Dermis blood vessel endothelial cell (primary cell): ENCODE measurements at regions not wholly inside any gene's neighbourhood (a gene's known extent, or its start where the extent isn't known, plus 50 kb on each side); places are given as distances from the start of the nearest gene placed in this dataset.

Source experiments
- DNase-seq: peaks from one replicate; pipeline ENCODE4 v3.0.0; 2010

DNA sequence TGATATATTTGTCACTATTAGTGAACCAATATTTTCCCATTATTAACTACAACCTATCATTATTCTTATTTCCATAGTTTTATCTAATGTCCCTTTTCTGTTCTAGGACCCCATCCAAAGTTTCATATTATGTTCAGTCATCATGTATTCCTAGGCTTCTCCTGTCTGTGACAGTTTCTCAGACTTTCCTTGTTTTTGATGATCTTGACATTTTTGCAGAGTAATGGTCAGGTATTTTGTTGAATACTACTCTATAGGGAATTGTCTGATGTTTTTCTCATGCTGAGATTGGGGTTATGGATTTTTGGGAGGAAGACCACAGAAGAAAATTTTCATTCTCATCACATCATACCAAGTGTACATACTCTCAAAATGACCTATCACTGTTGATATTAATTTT, 684.6 kb downstream of the PLCL1 start:
- no peak for DNase-seq

DNA sequence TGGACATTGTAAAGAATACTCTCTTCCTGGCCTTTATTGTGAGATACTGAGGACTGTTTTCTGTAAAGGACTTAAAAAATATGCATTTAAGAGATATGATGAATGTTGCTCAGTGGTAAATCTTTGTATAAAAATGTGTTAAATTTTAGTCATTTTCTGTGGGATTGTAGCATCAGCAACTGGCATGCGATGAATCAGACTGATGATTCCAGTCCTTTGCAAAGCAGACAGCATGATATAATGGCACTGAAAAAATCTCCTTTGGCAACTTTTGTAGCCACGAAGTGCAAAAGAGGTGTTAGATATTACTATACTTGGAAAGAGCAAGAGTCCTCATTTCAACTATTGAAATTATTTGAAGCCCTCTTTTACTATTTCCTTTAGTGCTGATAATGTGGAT, 678.7 kb downstream of the PLCL1 start:
- DNase-seq, result no peak

DNA sequence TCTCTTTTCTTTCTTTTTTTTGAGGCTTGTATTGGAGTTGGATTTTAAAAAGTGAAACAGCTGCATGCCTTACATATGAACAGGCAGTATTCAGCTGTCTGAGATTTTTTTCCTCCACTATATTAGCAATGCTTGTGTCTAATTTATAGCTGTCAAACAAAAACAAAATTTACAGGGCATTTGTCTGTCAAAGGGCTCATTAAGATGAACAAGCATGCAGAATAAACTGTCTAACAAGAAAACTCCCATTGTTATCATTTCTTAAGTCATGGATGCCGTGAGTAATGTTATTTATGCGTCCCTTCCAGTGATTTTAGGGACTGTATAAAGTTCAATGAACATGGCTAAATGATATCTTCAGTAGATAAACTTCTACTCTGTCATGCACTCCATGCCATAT, 674.7 kb downstream of the PLCL1 start:
- DNase-seq, result no peak

DNA sequence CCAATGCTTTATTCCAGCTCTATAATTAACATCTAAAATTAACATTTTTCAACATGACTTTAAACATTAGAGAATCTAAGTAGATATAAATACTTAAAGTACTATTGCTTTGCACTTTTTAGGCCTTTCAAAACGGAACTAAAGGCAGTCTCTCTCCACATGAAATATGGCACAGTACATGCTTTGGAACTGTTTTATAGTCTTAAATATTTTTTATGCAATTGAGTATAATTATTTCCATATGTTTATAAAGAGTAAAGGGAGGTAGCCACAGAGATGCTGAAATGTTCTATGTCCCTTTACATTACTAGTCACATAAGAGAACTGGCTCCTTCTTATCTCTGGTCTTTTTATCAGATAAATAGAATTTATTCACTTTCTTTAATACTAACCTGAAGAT, 674.0 kb downstream of the PLCL1 start:
- no peak for DNase-seq

DNA sequence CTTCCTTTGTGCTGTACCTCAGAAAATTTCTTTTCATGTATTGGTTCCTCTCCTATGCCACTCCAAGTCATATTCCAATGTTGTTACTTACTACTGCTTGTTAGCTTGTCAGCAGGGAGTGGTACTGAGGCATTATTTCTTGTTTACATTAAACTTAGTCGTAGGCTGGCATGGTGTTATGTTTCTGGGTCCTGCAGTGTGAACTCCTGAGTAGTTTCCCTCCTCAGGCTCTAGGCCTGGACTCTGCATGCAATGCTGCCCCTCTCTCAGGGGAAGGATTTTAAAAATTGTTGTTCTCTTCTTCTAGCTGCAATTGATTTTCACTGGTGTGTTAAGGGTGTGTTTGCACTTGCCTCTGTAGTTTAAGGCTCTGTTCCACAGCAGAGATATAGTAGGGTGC, 671.6 kb downstream of the PLCL1 start:
- DNase-seq, result no peak

DNA sequence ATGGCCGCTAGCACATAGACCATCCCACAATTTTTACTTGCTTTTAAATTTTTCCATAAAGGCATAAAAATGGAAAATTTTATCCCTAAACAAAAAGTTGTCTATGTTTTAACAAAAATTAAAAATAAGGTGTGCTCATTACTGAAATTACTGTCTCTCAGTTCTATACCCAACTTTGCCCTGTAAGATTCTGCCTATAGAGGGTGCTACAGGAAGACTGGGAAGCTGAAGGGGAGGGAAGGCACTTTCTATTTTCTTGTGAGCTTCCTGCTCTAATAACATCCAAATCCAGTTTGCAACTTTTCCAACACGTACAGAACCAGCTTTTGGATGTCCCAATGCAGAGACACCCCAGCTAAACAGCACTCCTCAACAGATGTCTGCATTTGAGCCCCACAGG, 666.9 kb downstream of the PLCL1 start:
- DNase-seq, result no peak

DNA sequence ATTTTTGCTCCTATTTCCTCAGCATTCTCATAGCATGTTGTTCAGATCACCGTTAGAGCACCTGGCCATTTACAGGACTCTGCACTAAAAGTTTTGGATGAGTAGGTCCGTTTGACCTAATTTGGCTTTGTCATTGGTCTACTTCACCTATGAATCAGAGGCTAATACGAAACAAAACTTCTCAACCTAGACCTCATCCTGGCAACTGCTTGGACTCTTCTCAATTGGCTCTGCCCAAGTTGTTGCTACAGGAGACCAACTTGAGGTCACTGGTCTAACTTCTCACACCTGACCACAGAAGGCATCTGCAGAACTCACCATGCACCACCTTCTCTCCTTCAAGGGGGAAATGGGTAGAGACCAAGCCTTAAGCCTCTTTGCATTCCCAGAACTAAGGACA, 663.7 kb downstream of the PLCL1 start:
- no peak for DNase-seq

DNA sequence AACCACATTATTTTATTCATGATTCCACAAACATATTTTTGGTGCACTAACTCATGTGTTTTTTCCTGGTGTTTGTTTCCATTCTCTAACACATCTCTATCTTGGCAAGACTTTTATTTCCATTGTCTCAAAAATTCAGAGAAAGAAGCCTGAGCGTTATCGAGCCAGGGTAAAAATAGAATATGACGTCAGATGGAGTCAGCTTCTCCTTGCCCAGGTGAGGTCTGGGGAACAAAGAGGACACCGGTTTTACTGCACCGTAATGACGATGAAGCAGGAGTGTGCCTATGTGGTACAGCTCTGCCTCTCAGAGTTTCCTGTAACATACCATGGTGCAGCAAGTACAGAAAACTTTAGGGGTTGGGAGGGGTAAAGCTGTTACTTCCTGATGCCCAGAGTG, 661.6 kb downstream of the PLCL1 start:
- no peak for DNase-seq

DNA sequence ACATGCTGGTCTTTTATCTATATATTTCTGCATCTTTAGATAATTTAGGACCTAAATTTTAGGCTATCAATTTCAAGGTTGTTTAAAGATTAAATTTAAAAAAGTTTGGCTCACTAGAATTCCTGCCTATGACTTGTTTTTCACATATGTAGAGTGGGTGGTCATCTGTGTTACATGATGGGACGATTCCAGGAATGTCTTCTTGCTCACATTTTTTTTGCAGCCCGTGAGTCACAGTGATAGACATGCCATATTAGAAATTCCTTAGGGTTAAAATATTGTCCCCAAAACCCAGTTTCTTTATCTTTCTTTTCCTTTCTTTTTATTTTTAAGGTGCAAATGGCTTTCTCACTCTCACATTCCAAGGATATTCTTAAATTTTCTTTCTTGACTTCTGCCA, 652.0 kb downstream of the PLCL1 start:
- no peak for DNase-seq

DNA sequence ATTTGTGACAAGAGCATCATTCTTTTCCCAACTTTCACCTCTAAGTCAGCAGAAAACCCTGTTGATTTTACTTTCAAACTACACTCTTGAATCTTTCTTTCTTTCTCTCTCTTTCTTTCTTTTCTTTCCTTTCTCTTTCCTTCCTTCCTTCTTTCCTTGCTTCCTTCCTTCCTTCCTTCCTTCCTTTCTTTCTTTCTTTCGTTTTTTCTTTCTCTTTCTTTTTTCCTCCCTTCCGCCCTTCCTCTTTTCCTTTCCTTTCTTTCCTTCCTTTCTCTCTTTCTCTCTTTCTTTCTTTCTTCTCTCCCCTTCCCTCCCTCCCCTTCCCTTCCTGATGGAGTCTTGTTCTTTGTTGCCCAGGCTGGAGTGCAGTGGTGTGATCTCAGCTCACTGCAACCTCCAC, 649.5 kb downstream of the PLCL1 start:
- no peak for DNase-seq

DNA sequence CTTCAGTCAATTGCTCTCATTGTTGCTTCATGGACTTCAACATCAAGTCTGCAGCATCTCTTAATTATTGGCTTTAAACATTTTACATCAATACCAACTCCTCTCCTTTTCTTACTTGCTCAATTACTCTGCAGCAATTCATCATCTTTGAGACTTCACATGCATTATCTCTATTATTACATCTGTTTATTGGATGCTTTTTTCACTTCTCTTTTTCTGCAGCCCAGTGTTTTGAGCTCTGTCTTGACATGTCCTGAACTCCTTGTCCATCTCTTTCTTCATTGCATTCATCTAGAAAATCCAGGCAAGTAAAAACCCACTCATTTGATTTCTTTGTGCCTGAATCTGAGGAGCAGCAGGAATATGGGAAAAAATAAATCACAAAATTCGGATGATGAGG, 647.9 kb downstream of the PLCL1 start:
- DNase-seq, result no peak

DNA sequence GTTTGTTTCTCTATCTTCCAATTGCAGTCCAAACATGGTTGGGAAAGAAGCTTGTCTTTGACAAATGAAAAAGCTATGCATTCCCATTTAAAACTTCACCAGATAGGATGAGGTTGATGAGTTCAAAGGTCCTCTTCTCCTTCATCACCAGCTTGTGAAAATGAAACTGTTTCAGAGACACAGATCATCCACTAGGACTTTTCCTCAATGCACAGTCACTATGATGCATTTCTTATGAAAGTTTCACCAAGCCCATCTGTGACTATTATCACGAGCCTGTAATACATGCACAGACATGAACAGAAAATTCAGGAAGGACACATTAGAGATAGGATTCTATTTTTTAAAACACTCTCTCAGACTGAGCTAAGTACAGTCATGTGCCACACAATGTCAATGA, 644.4 kb downstream of the PLCL1 start:
- DNase-seq, result no peak

DNA sequence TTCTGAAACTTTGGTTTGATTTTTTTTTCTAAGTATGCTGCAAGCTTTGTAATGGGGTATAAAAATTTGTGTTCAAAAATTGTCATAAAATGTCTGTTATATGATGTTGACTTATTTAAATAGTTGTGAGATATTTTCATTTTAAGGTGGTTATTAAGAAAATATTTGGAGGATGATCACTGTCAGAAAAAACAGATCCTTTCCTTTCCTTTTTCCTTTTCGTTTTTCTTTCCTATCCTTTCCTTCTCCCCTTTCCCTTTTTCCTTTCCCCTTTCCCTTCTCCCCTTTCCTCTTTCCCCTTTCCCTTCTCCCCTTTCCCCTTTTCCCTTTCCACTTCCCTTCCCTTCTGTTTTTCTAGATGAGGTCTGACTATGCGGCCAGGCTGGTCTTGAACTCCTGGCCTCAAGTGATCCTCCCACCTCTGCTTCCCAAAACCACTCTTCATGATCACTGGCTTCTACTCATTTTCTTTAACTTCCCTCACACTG, 640.5 kb downstream of the PLCL1 start:
- no peak for DNase-seq

DNA sequence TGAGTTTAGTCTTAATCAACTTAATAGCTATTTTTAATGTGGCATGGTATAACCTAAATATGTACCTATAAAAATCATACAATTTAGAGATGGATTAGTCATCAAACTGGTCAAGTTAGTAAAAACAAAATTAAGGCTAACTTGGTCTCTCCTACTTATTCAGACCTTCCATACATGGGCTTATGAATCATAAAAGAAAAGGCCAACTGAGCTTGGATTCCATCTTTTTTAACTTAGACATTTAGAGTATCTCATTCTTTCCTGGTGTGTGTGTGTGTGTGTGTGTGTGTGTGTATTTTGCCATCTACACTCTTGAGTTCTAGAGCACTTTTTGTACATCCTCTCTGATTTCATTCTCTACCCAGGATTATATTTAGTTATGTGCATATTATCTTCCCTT, 637.5 kb downstream of the PLCL1 start:
- DNase-seq, result no peak

DNA sequence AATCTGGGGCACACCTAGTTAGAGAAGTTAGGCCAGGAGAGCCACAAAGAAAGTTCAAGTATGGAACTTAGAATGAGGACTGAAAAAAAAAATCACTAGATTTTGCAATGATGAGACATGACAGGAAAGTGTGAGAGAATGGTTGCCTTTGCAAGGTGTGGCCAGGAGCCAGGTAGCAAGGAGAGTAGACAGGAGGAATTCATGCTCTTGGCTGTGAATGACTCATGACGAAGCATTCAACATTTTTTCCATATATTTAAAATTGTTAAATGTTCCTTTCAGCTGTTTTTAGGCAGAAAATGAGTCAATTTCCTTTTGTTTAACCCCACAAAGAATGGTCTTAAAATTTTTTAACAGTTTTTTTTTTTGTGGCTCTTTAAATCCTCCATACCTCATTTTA, 636.9 kb downstream of the PLCL1 start:
- DNase-seq, result no peak

DNA sequence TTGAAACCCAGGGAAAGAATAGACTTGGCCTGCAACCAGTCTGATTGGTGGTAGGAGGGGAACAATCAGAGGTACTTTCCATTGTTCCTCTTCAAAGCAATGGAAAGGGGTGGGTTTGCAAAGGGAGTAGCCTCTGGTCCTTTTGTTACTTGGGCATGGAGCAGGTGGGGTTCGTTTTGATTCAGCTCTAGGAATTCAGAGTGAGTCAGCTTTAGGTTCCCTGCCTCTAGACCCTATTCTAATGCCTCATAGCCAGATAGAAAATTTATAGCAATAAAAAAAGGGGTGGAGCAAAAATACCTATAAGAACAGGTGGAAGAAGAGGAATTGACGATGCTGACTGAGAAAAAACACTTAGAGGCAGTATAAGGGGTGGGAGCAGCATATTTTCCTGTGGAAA, 636.4 kb downstream of the PLCL1 start:
- DNase-seq, result no peak

DNA sequence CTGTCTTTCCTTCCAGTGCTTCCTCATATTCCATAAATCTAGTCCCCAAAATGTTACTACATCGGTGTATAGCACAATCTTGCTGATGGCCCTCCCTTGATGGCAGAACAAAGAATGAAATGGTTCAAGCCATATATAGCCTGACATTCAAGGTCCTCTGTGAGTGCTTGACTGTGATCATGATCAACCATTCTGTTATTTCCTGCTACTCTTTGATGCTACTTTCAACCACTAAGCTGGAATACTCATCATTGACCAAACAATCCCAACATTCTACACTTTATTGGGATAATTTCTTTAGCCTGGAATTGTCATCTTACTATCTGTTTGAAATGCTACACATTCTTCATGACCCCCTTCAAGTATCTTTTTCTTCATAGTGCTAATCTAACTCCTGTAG, 633.9 kb downstream of the PLCL1 start:
- no peak for DNase-seq

DNA sequence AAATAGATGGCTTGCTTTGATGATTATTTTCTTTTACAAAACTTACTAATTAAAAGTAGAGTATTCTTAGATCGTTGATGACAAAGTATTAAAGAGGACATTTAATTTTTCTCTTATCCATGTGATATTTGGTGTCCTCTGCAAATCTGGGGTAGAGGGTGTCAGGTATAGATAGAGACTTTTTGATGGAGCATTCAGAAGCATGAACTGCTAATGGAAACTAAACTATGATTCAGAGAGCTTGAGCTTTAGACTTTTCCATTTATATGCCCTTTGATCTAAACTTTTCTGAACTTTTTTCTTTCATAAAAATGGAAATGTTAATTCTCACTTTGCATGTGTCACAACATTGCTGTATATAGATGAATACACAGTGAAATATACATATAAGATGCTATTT, 619.7 kb downstream of the PLCL1 start:
- DNase-seq, result no peak

DNA sequence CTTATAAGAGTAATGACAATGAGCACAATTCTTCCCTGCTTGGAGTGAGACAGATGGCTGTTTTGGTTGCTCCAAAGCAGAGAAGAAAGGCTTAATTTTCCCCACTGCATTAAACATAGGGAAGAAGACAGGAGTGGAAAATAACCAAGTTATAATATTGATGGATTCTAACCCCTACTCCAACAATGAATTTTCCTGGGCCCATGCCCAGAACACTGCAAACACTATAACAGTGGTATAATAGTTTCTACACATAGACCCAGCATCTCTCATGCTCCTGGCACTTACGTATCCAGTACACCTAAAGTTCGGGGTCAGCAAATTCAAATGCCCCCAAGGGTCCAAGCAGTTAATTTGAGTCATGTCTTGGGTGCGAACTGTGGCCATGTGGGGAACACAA, 613.4 kb downstream of the PLCL1 start:
- DNase-seq, result no peak

DNA sequence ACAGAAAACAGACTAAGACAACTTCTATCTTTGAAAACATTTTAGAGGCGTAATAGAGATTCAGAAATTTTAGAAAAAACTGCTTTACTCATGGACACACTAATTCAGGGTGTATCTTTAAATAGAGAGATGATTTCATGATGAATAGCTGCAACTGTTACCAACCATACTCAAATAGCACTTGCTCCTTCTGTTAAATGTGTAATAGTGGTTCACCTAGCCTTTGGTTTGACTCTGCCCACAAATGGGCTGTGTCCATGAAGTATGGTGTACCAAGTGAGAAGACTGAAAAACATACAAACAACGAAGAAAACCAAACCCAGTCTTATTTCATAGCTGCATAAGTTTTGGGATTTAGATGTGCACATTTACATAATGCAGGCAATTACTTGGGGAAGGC, 610.6 kb downstream of the PLCL1 start:
- DNase-seq, result no peak

DNA sequence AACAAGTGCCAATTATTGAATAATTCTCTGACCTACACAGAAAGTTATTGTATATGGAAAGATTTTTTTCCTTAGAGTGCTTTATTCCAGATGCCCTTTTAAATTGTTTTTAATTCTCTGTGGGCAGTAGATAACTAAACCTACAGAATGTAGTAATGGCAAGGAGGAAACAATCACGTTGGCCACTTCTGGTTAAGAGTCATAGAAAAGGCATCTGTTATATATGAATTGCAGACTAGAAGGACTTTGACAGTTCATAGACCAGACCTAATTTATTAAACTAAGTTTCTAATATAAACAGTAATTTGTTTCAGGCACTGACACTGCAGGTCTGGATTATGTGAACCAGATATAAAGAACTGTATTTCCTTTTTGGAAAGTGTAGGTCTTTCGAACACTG, 607.5 kb downstream of the PLCL1 start:
- DNase-seq, result no peak

DNA sequence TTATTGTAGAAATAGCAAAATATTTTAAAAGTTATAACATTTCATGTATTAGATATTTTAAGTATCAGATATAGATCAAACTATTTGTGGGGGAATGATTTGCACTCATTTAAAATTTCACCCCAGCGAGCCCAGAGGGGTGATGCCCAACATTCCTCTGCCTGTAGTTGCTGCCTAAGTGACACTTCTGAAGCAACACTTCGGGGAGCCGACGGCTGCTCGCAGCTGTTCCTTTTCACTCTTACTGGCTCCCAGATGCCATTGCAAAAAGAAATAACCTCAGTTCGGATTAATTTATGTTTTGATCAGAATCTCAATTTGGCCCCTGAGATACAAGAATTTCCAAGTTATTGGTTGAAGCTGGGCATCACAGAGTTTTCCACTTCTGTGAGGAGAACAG, 603.8 kb downstream of the PLCL1 start:
- DNase-seq, result no peak

DNA sequence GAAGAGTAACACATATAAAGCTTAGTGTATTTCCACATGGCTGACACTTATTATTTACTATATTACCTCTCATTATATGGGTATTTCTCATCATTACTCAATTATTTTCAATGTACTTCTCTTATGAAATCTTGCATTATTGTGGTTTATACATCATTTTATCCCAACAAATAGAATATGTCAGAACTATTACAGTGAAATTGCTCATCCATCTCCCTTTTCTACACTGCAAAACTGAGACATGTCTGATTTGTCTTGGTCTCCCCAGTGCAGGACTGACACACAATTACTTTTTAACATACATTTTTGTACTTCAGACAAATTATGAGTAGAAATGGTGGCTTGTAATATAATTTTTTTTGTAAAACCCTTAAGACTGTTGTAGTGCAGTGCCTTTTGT, 600.9 kb downstream of the PLCL1 start:
- DNase-seq, result no peak

DNA sequence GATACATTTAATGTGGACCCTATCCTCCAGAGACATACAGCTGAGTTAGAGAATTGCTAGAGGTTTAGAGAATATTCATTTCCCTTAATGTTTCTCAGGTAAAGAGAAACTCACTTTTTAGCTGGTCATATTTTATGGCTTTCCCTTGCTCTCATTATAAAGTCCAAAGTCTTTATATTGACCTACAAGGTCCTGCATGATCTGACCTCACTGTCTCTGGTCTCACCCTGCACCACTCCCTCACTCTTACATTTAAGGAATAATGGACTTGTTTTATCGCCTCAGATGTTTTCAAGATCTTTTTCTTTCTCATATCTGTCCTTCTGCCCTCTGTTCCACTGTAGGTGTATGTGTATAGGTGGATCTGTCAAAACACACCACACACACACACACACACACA, 597.3 kb downstream of the PLCL1 start:
- no peak for DNase-seq

DNA sequence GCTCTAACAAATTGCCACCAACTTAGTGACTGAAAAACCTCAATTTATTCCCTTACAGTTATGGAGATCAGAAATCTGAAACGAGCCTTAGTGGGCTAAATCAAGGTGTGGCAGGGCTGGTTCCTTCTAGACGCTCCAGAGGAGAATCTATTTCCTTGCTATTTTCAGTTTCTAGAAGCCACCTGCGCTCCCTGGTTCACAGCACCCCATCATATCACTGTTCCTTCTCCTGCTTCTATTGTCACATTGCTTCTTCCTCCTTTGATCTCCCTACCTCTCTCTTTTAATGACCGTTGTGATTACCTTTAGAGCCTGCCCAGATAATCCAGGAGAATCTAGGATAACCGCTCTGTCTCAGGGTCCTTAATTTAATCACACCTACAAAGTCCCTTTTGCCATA, 596.6 kb downstream of the PLCL1 start:
- DNase-seq, result no peak

DNA sequence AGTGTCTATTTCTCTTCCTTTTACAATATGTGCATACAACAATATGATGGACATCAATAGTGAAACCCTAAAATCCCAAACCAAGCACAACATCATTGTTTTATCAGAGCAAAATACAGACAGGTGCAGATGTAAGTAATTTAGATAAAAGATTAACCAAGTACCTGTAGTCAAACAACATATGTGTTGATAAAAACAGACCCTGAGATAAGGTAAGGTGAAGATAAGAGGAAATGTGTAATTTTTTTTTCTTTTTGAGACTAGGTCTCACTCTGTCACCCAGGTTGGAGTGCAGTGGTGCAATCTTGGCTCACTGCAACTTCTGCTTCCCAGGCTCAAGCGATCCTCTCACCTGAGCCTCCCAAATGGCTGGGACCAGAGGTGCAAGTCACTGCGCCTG, 589.8 kb downstream of the PLCL1 start:
- DNase-seq, result no peak
